ENCODE measurements at regions not wholly inside any gene's neighbourhood (a gene's known extent, or its start where the extent isn't known, plus 50 kb on each side); places are given as distances from the start of the nearest gene placed in this dataset.

DNA sequence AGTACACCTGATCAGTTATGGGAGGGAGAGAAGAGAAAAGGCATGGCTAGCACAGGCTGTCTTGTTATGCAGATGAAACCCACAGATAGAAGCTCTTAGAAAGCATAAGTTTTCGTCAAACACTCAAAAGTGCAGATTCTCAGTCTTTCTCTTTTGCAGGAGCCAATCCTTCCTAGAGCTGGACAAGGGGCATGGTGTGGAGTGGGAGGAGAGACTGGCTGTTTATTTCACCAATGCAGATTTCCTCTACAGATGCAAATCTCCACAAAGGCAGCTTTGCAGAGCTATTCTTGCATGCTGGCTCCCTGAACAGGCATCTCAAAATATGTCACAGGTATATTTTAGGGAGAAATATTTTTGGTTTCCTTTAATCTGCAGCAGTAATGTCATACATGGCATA is 1400.7 kb downstream of the CDH8 start:
- TF ChIP-seq POLR2A (IDR thresholded peaks at IDR 0.05) (no peak), EP300 (IDR thresholded peaks at IDR 0.05) (no peak), POLR2AphosphoS5 (IDR thresholded peaks at IDR 0.05) (no peak)
- TF ChIP-seq, protein P1, sequence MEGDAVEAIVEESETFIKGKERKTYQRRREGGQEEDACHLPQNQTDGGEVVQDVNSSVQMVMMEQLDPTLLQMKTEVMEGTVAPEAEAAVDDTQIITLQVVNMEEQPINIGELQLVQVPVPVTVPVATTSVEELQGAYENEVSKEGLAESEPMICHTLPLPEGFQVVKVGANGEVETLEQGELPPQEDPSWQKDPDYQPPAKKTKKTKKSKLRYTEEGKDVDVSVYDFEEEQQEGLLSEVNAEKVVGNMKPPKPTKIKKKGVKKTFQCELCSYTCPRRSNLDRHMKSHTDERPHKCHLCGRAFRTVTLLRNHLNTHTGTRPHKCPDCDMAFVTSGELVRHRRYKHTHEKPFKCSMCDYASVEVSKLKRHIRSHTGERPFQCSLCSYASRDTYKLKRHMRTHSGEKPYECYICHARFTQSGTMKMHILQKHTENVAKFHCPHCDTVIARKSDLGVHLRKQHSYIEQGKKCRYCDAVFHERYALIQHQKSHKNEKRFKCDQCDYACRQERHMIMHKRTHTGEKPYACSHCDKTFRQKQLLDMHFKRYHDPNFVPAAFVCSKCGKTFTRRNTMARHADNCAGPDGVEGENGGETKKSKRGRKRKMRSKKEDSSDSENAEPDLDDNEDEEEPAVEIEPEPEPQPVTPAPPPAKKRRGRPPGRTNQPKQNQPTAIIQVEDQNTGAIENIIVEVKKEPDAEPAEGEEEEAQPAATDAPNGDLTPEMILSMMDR (IDR thresholded peaks at IDR 0.05) = no peak

Measured in upper lobe of left lung (tissue), 4 donors.